GM18858 (cell line): ENCODE measurements at regions not wholly inside any gene's neighbourhood (a gene's known extent, or its start where the extent isn't known, plus 50 kb on each side); places are given as distances from the start of the nearest gene placed in this dataset.
"Not testable (repeated sequence)": the region's sequence is repeated elsewhere in the genome, so short reads cannot be mapped to it uniquely, and the experiment has no call there.

Experiments used
- ATAC-seq: cut with Tn5 transposase; IDR thresholded peaks from one replicate; pipeline ENCODE4 v1.9.1; 2021; ENCODE audit not compliant: unreplicated experiment

DNA sequence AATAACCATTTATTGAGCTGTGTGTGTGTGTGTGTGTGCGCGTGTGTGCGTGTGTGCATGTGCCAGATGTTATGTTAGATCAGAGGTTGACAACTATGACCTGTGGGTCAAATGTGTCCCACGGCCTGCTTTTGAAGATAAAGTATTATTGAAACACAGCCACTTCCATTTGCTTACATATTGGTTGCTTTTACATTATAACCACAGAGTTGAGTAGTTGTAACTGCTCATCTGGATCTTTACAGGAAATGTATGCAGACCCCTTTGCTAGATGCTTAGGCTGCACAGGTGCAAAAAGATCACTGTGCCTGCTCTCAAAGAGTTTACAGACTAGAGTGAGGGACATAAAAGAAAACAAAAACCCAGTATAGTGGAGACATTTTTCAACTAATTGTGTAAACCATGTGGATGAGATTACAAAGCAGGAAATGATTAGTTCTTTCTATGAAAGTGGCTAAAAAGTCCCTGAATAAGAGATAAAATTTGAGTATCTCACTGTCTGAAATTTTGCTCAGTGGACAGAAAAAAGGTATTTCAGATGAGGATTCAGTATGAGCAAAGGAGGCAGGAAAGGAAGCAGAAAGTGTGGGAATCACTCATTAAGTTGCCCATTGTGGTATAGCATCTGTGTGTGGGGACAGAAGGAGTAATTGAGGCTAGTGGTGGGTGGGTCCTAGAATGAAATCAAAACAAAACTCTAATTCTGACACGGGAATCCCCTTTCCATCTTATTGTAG lies 188.4 kb downstream of the PAH start:
- peak; percentile 46 for ATAC-seq

DNA sequence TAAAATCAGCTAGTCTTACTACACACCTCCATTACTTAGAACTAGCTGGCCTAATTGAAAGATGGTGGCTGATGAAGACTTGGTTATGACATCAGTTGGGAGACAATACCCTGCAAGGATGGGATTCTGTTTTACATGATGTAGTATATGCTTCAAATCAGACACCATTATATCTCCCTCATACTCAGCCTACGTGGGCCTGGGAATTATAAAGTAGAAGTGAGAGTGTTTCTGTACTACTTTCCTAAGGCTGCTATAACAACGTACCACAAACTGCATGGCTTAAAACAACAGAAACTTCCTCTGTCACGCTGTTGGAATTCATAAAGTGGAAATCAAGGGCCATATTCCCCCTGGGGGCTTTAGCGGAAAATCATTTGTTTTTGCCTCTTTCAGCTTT lies 190.4 kb downstream of the PAH start:
- no peak for ATAC-seq

- no peak for ATAC-seq
These were observed 194.9 kb downstream of the PAH start for GRCh38 chr12:102722147-102722546.

GRCh38 chr12:102708108-102708507 lies 208.9 kb downstream of the PAH start:
- no peak for ATAC-seq

DNA sequence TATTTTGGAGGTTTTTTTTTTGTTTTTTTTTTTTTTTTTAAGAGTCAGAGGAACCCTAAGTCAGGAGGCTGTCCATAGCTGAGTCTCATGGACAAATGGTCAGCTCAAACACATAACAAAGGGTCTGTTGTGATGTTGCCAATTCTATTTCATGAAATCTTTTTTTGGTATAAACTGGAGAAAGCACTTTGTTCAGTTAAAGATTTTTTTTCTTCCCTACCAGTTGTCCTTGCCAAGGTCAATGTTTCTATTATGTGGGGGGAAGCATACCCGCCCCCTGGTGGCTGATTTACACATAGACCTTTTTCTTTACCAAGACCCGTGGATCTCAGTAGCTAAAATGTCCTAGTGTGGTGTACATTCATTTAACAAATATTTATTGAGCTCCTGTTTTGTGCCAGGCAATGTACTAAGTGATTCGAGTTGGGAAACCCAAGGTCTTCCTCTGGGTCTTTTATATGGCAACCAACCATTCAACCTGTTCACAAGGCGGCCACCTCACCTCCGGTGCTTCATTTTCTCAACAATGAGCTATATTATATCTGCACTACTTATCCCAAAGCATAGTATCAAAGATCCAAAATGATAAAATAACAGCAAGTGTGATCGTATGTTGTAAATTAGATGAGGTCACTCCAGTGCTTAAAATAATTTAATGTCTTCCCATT lies 214.5 kb downstream of the PAH start:
- no peak for ATAC-seq

DNA sequence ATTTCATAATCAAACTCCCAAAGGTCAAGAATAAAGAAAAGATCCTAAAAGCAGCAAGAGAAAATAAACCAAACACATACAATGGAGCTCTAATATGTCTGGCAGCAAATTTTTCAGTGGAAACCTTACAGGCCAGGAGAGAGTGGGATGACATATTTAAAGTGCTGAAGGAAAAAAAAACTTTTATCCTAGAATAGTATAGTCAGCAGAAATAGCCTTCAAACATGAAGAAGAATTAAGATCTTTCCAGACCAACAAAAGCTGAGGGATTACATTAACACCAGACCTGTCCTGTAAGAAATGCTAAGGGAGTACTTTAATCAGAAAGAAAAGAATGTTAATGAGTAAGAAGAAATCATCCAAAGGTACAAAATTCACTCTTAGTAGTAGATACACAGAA lies 215.7 kb upstream of the IGF1 start:
- ATAC-seq: no peak

GRCh38 chr12:102694903-102695302 lies 214.5 kb upstream of the IGF1 start:
- no peak for ATAC-seq

- no peak for ATAC-seq
These were observed 211.6 kb upstream of the IGF1 start for GRCh38 chr12:102691773-102692555.

DNA sequence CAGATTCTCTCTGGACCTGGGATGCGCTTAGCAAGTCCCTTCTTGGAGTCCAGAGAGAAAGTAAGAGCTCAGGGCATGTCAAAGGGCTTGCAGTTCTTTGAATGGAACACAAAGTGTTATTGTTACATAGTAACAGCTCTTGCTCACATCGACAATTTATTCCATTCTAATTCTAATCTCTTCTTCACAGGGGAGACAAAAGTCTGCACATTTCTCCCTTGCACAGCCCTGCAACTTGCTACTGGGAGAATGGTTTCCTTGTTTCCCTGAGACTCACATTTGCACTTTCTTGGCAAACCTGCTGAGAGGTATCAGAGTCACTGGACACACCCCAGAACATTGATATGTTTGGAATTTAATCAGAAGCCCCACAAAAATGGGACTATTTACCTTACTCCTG lies 209.9 kb upstream of the IGF1 start:
- ATAC-seq: no peak

GRCh38 chr12:102689701-102690100 lies 209.3 kb upstream of the IGF1 start:
- no peak for ATAC-seq

- no peak for ATAC-seq
These were observed 207.2 kb upstream of the IGF1 start for GRCh38 chr12:102687523-102687922.

GRCh38 chr12:102685841-102686240 lies 205.5 kb upstream of the IGF1 start:
- ATAC-seq: no peak

DNA sequence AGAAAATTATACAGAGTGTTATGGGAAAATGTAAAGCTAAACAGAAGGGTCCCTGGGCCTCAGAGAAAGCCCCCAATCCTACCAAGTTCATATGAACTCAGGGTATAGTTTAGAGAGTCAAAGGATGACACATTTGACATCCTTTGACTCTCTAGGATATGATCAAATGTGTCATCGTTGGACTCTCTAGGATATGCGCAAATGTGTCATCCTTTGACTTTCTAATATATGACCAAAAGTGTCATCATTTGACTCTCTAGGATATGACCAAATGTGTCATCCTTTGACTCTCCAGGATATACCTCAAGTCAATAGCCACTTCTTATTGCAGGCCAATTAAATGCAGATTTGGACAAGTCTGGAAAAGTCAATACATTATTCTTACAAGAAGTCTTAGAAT lies 204.8 kb upstream of the IGF1 start:
- ATAC-seq: no peak

- no peak for ATAC-seq
These were observed 202.3 kb upstream of the IGF1 start for GRCh38 chr12:102682366-102683289.

DNA sequence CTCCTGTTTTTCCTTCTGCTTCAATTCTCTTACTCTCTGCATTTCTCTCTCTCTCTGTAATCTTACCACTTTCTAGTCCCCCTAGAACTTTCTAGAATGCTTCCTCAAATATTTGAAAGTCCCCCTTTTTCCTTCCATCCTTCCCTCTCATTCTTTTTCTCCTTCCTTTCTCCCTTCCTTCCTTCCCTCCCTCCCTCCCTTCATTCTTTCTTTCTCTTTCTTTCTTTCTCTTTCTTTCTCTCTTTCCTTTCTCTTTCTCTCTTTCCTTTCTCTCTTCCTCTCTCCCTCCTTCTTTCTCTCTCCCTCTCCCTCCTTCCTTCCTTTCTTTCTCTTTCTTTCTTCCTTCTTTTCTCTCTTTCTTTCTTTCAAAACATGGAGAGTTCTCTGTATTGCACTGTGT lies 201.4 kb upstream of the IGF1 start:
- ATAC-seq: no peak

- no peak for ATAC-seq
These were observed 200.9 kb upstream of the IGF1 start for GRCh38 chr12:102681309-102681708.

- no peak for ATAC-seq
These were observed 199.9 kb upstream of the IGF1 start for GRCh38 chr12:102680304-102680703.

GRCh38 chr12:102676812-102677211 lies 196.4 kb upstream of the IGF1 start:
- no peak for ATAC-seq

DNA sequence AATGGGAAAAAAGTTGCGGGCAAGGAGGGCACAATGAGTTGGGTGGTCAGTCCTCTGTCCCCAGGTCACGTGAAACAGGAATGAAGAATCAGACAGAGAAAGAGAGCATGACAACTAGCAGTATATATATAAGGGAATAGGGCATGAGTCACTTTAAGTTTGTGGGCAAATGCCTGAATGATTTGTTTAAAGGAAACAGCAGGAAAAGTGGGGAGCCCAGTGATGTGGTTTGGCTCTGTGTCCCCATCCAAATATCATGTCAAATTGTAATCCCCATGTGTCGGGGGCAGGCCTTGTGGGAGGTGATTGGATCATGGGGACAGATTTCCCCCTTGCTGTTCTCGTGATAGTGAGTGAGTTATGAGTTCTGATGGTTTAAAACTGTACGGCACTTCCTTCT lies 195.3 kb upstream of the IGF1 start:
- no peak for ATAC-seq

- no peak for ATAC-seq
These were observed 193.2 kb upstream of the IGF1 start for GRCh38 chr12:102673606-102674005.

GRCh38 chr12:102672212-102672611 lies 191.8 kb upstream of the IGF1 start:
- ATAC-seq: not testable (repeated sequence)
